Activated CD4-positive, alpha-beta memory T cell treated with anti-CD3 and anti-CD28 coated beads for 36 hours (primary cell): ENCODE measurements at regions not wholly inside any gene's neighbourhood (a gene's known extent, or its start where the extent isn't known, plus 50 kb on each side); places are given as distances from the start of the nearest gene placed in this dataset.

Source experiments
- CTCF ChIA-PET: fragments of 350-600 bp; sonication (Branson Sonifier 250); formaldehyde crosslinking; loops from one replicate; lab custom pipeline; 2021; ENCODE audit warnings: antibody characterized with exemption, inconsistent platforms; lab: Charles Lee
- POLR2A ChIA-PET: fragments of 350-600 bp; sonication (Branson Sonifier 250); formaldehyde crosslinking; loops from one replicate; lab custom pipeline; 2021; ENCODE audit warnings: antibody characterized with exemption; lab: Charles Lee
- DNase-seq: peaks from one replicate; pipeline ENCODE4 v3.0.0-alpha.2; 2020
- H3K27ac Mint-ChIP-seq: one replicate; pipeline ENCODE4 v1.8.0; 2021; ENCODE audit warnings: mixed read lengths
- H3K27me3 Mint-ChIP-seq: one replicate; pipeline ENCODE4 v1.8.0; 2021; ENCODE audit warnings: mixed read lengths
- H3K36me3 Mint-ChIP-seq: one replicate; pipeline ENCODE4 v1.8.0; 2021; ENCODE audit warnings: mixed read lengths
- H3K4me1 Mint-ChIP-seq: one replicate; pipeline ENCODE4 v1.8.0; 2021; ENCODE audit warnings: low read depth, mixed read lengths
- H3K4me3 Mint-ChIP-seq: one replicate; pipeline ENCODE4 v1.8.0; 2021; ENCODE audit warnings: mild to moderate bottlenecking, mixed read lengths
- H3K9me3 Mint-ChIP-seq: one replicate; pipeline ENCODE4 v1.8.0; 2021; ENCODE audit warnings: mixed read lengths
- intact Hi-C: fragments of 100-400 bp; cut with micrococcal nuclease; formaldehyde crosslinking; loops from one replicate; pipeline ENCODE4 v1.15.1; 2023

GRCh38 chr7:20503278-20503950 is 112.1 kb upstream of the ABCB5 start:
- peaks cover 12% of the 10 kb centered on the region for H3K9me3 Mint-ChIP-seq
- H3K36me3 Mint-ChIP-seq, result no peaks in the 10 kb centered on the region
- ChIA-PET POLR2A (no interaction called here), CTCF (no interaction called here)
- intact Hi-C loops, result no loop called here
- H3K27ac Mint-ChIP-seq, result no peak overlapping the region
- DNase-seq, result no peak
- no peaks in the 10 kb centered on the region for H3K27me3 Mint-ChIP-seq
- H3K4me1 Mint-ChIP-seq, result no peaks in the 10 kb centered on the region
- H3K4me3 Mint-ChIP-seq, result no peak overlapping the region

DNA sequence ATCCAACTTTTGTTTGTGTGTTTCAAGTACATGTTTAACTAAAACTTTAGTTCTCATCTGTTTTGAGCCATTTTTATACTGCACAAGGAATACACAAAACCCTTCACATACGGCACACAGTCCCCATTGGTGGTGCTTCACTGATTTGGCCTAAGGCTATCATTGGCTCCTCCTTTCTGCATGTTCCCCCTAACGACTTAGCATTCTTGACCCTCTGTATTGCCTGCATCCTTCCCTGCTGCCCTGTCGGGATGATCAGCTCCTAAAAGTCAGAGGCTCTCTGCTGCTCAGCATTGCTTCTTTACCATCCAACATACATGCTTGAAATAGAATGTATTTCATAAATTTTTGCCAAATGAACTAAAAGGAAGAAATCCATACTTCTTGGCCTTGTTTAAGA is 111.4 kb upstream of the ABCB5 start:
- ChIA-PET POLR2A (no interaction called here), CTCF (no interaction called here)
- intact Hi-C loops, result no loop called here
- H3K4me1 Mint-ChIP-seq, result no peaks in the 10 kb centered on the region
- peaks cover 8% of the 10 kb centered on the region for H3K9me3 Mint-ChIP-seq
- H3K36me3 Mint-ChIP-seq, result no peaks in the 10 kb centered on the region
- no peak for DNase-seq
- H3K27me3 Mint-ChIP-seq, result no peaks in the 10 kb centered on the region
- H3K4me3 Mint-ChIP-seq, result no peak overlapping the region
- H3K27ac Mint-ChIP-seq, result no peak overlapping the region

GRCh38 chr7:20506175-20506574 is 109.3 kb upstream of the ABCB5 start:
- Mint-ChIP-seq H3K36me3 (no peaks in the 10 kb centered on the region), H3K4me3 (no peak overlapping the region), H3K4me1 (no peaks in the 10 kb centered on the region), H3K9me3 (peaks cover 8% of the 10 kb centered on the region), H3K27ac (no peak overlapping the region), H3K27me3 (no peaks in the 10 kb centered on the region)
- intact Hi-C loops, result no loop called here
- ChIA-PET CTCF (no interaction called here), POLR2A (no interaction called here)
- no peak for DNase-seq

DNA sequence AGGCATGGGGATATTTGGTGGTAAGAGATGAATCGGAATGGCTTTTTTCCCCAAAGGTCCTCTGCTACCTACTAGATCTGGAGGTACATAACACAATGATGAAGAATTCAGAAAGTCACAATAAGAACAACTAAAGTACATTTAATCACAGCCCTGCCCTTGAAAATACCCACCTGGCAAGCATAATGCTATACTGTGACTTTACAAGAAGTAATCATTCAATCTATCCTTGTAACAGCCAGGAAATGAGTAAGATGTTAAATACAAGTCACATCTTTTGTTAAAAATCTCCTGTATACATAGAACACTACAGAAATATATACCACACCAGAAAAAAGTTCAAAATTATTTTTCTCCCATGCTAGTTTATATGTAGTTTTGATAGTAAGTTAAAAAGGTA is 108.3 kb upstream of the ABCB5 start:
- no peak overlapping the region for H3K27ac Mint-ChIP-seq
- POLR2A ChIA-PET, result no interaction called here
- H3K27me3 Mint-ChIP-seq, result no peaks in the 10 kb centered on the region
- H3K4me1 Mint-ChIP-seq, result no peaks in the 10 kb centered on the region
- intact Hi-C loops, result no loop called here
- no peaks in the 10 kb centered on the region for H3K36me3 Mint-ChIP-seq
- no peak for DNase-seq
- CTCF ChIA-PET, result no interaction called here
- H3K4me3 Mint-ChIP-seq, result no peak overlapping the region
- peaks cover under 1% of the 10 kb centered on the region for H3K9me3 Mint-ChIP-seq

- intact Hi-C loops, result no loop called here
- CTCF ChIA-PET, result no interaction called here
- POLR2A ChIA-PET, result no interaction called here
- H3K4me1 Mint-ChIP-seq, result no peaks in the 10 kb centered on the region
- H3K27me3 Mint-ChIP-seq, result no peaks in the 10 kb centered on the region
- no peak overlapping the region for H3K27ac Mint-ChIP-seq
- H3K36me3 Mint-ChIP-seq, result no peaks in the 10 kb centered on the region
- no peak overlapping the region for H3K4me3 Mint-ChIP-seq
- DNase-seq, result no peak
- no peaks in the 10 kb centered on the region for H3K9me3 Mint-ChIP-seq
Observed at GRCh38 chr7:20508109-20508508, 107.4 kb upstream of the ABCB5 start.

GRCh38 chr7:20509892-20510572 is 105.4 kb upstream of the ABCB5 start:
- Mint-ChIP-seq H3K27ac (no peak overlapping the region), H3K36me3 (no peaks in the 10 kb centered on the region)

GRCh38 chr7:20510573-20510900 is 104.9 kb upstream of the ABCB5 start:
- H3K4me1 Mint-ChIP-seq, result no peaks in the 10 kb centered on the region
- no peaks in the 10 kb centered on the region for H3K36me3 Mint-ChIP-seq

More at GRCh38 chr7:20509892-20510572, 105.4 kb upstream of the ABCB5 start:
- H3K9me3 Mint-ChIP-seq, result no peaks in the 10 kb centered on the region
- H3K27me3 Mint-ChIP-seq, result no peaks in the 10 kb centered on the region
- no peak overlapping the region for H3K4me3 Mint-ChIP-seq
- DNase-seq, result no peak
- intact Hi-C loops, result no loop called here
- no peaks in the 10 kb centered on the region for H3K4me1 Mint-ChIP-seq
- CTCF ChIA-PET, result no interaction called here
- POLR2A ChIA-PET, result no interaction called here

GRCh38 chr7:20513341-20513740 is 102.1 kb upstream of the ABCB5 start:
- Mint-ChIP-seq H3K4me3 (no peak overlapping the region), H3K27me3 (no peaks in the 10 kb centered on the region), H3K9me3 (no peaks in the 10 kb centered on the region), H3K4me1 (no peaks in the 10 kb centered on the region), H3K27ac (no peak overlapping the region), H3K36me3 (no peaks in the 10 kb centered on the region)
- intact Hi-C loops, result no loop called here
- no peak for DNase-seq
- CTCF ChIA-PET, result no interaction called here
- POLR2A ChIA-PET, result no interaction called here

More at GRCh38 chr7:20510573-20510900, 104.9 kb upstream of the ABCB5 start:
- DNase-seq, result no peak
- intact Hi-C loops, result no loop called here
- Mint-ChIP-seq H3K27ac (no peak overlapping the region), H3K27me3 (no peaks in the 10 kb centered on the region), H3K9me3 (no peaks in the 10 kb centered on the region), H3K4me3 (no peak overlapping the region)
- POLR2A ChIA-PET, result no interaction called here
- CTCF ChIA-PET, result no interaction called here

GRCh38 chr7:20513897-20514296 is 101.6 kb upstream of the ABCB5 start:
- H3K36me3 Mint-ChIP-seq, result no peaks in the 10 kb centered on the region
- no peak for DNase-seq
- ChIA-PET CTCF (no interaction called here), POLR2A (no interaction called here)
- no peak overlapping the region for H3K27ac Mint-ChIP-seq
- H3K9me3 Mint-ChIP-seq, result no peaks in the 10 kb centered on the region
- no peak overlapping the region for H3K4me3 Mint-ChIP-seq
- intact Hi-C loops, result no loop called here
- no peaks in the 10 kb centered on the region for H3K4me1 Mint-ChIP-seq
- H3K27me3 Mint-ChIP-seq, result no peaks in the 10 kb centered on the region

GRCh38 chr7:20514364-20514763 is 101.1 kb upstream of the ABCB5 start:
- POLR2A ChIA-PET, result no interaction called here

DNA sequence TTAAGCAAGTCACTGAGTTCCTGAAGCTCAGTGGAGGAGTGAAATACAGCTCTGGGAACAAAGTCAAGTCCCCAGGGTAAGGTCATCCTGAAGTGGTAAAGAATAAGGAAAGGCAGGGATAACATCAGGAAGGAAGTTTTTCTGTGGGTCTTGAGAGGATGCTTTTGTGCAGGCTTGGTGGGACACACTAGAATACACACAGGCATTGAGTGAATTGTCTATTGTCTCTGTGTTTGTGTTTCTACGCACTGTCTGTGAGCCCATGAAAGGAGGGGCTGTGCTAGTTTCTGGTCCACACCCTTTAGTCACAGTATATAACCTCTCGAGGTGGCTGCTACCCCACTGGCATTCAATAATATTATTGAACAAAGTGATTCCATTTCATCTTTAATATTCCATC is 95.8 kb upstream of the ABCB5 start:
- Mint-ChIP-seq H3K27me3 (no peaks in the 10 kb centered on the region), H3K27ac (no peak overlapping the region), H3K36me3 (no peaks in the 10 kb centered on the region), H3K4me1 (no peaks in the 10 kb centered on the region), H3K4me3 (no peak overlapping the region), H3K9me3 (peaks cover 5% of the 10 kb centered on the region)
- DNase-seq, result no peak
- intact Hi-C loops, result no loop called here
- ChIA-PET CTCF (no interaction called here), POLR2A (no interaction called here)

More at GRCh38 chr7:20514364-20514763, 101.1 kb upstream of the ABCB5 start:
- no peak overlapping the region for H3K4me3 Mint-ChIP-seq
- H3K4me1 Mint-ChIP-seq, result no peaks in the 10 kb centered on the region
- CTCF ChIA-PET, result no interaction called here
- no peaks in the 10 kb centered on the region for H3K27me3 Mint-ChIP-seq
- H3K9me3 Mint-ChIP-seq, result no peaks in the 10 kb centered on the region
- DNase-seq, result no peak
- intact Hi-C loops, result no loop called here
- H3K27ac Mint-ChIP-seq, result no peak overlapping the region
- H3K36me3 Mint-ChIP-seq, result no peaks in the 10 kb centered on the region

GRCh38 chr7:20520530-20520929 is 94.9 kb upstream of the ABCB5 start:
- peaks cover 5% of the 10 kb centered on the region for H3K9me3 Mint-ChIP-seq
- CTCF ChIA-PET, result no interaction called here
- POLR2A ChIA-PET, result no interaction called here
- H3K4me3 Mint-ChIP-seq, result no peak overlapping the region
- H3K27me3 Mint-ChIP-seq, result no peaks in the 10 kb centered on the region
- no peaks in the 10 kb centered on the region for H3K36me3 Mint-ChIP-seq
- H3K4me1 Mint-ChIP-seq, result no peaks in the 10 kb centered on the region
- intact Hi-C loops, result no loop called here
- no peak for DNase-seq
- H3K27ac Mint-ChIP-seq, result no peak overlapping the region

DNA sequence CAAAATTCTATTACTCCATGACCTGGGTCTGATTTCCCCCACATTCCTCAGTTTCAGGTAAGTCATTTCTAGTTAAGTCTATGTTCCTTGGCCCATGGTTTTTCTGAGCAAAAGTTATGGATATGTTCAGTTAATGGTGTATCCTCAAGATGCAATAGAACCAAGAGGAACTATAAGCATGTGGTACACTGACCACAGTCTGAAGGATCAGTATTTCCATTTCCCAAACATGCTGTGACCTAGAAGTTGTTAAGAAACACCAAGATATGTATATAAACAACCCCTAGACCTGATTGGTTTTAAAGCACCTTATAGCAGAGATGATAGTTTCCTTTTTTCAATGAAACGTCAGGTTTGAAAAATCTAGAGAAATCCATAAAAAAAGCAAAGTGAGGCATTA is 94.2 kb upstream of the ABCB5 start:
- ChIA-PET POLR2A (no interaction called here), CTCF (no interaction called here)
- no peaks in the 10 kb centered on the region for H3K36me3 Mint-ChIP-seq
- H3K27me3 Mint-ChIP-seq, result no peaks in the 10 kb centered on the region
- no peak overlapping the region for H3K4me3 Mint-ChIP-seq
- H3K9me3 Mint-ChIP-seq, result peaks cover 5% of the 10 kb centered on the region
- H3K27ac Mint-ChIP-seq, result no peak overlapping the region
- intact Hi-C loops, result no loop called here
- no peaks in the 10 kb centered on the region for H3K4me1 Mint-ChIP-seq
- DNase-seq, result no peak
